ENCODE measurements at regions not wholly inside any gene's neighbourhood (a gene's known extent, or its start where the extent isn't known, plus 50 kb on each side); places are given as distances from the start of the nearest gene placed in this dataset.

DNA sequence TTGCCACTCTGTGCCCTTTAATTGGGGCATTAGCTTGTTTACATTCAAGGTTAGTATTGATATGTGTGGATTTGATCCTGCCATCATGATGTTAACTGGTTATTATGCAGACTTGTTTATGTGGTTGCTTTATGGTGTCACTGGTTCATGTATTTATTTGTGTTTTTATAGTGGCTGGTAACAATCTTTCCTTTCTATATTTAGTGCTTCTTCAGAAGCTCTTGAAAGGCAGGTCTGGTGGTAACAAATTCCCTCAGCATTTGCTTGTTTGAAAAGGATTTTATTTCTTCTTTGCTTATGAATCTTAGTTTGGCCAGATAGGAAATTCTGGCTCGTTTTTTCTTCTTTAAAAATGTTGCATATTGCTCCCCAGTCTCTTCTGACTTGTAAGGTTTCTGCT, 215.4 kb downstream of the ZC3H11B start:
- no peak for DNase-seq

DNA sequence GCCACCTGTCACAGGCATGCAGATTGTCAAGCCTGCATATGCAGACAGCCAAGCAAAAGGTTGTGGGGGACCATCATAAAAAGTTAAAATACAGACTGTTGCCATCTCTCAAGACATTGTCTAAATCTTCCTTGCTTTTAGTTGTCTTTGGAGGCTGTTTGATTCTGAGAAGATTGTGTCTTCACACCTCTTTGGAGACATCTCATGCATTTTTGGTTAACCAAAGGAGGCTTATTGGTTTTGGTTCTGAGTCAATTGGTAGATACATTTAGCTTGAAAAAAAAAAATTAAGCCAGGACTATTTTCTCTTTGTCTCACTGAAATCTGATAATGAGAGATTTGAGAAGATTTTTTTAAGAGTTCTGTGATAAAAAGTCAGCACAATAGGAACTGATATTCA, 217.6 kb downstream of the LYPLAL1 start:
- no peak for DNase-seq

DNA sequence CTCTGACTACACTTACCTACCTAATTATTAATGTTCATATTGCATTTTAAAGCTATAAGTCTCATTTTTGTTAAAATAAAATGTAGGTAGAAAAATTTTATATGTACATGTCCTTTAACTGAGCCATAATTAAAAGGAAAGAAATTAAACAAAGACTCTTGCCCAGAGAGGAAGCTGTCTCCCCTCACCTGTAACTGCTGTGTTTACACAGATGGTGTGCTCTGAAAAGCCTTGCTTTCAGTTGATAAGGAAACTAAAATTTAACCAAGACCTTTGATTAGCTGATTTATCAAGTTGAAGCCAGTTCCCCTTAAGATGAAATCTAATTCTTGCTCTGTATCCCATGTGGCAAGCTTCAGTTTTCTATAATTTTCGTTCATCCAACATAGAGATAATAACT, 213.5 kb downstream of the LYPLAL1 start:
- DNase-seq: no peak

GRCh38 chr1:219385787-219386427, 212.2 kb downstream of the LYPLAL1 start:
- peak; percentile 5 to 23 for DNase-seq

DNA sequence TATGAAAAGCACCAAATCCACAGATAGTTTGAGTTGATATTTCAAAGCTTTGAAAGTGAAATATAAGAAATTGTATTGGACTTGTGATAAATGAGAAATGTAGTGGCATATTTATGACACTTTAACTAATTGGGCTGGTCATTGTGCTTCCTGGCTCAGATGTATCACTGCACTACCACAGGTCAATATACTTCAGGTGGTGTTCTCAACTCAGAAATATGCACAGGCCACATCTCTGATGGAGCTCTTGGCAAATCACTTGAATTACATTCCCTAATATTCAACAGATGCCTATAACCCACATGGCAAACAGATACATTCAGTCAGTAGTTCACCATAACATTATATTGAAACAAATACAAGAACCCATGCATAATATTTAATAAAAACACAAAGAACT, 209.6 kb downstream of the LYPLAL1 start:
- no peak for DNase-seq

- no peak for DNase-seq
Measured at GRCh38 chr1:219381396-219381795, 207.7 kb downstream of the LYPLAL1 start.

GRCh38 chr1:219380463-219380862, 206.8 kb downstream of the LYPLAL1 start:
- DNase-seq: no peak

GRCh38 chr1:219379691-219380090, 206.0 kb downstream of the LYPLAL1 start:
- no peak for DNase-seq

DNA sequence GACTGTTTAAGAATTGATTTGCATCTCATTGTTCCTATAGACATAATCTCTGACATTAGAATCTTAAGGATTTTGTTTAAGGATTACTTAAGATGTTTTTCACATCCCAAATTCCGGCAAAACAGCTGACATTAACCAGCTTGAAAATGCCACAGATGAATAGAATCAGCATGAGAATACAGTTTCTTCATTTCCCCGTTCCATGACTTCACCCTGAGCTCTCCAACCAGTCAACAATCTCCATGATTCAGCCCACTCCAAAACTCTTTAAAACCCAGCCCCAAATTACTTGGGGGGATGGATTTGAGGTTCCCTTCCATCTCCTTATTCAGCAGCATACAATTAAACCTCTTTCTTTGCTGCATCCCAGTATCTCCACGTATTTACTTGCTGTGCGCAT, 201.0 kb downstream of the LYPLAL1 start:
- no peak for DNase-seq

DNA sequence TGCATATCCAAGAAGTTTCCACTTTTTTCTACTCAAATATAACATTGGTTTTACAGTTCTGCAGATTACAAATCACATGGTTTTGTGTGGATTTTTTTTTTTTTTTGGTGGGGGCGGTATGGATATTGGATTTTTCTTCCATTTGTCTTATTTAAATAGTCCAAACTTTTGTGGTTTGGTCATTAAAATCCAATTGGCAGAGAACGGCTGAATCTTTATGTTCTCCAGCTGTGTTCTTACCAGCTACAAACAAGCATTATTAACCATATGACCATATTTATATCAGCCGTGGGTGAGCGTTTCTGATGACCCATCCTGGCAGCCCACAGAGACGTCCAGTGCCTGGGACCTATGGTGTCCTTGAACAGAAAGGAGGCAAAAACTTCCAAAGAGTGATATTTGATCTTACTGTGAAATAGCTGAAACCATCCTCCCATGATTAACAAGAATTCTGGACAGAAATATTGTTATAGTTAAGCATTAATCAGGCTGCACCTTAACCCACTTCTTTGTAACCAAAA, 200.4 kb downstream of the LYPLAL1 start:
- no peak for DNase-seq

- no peak for DNase-seq
Measured at GRCh38 chr1:219373616-219373935, 199.9 kb downstream of the LYPLAL1 start.

GRCh38 chr1:219372916-219373615, 199.4 kb downstream of the LYPLAL1 start:
- no peak for DNase-seq

GRCh38 chr1:219371471-219371870, 197.8 kb downstream of the LYPLAL1 start:
- no peak for DNase-seq

DNA sequence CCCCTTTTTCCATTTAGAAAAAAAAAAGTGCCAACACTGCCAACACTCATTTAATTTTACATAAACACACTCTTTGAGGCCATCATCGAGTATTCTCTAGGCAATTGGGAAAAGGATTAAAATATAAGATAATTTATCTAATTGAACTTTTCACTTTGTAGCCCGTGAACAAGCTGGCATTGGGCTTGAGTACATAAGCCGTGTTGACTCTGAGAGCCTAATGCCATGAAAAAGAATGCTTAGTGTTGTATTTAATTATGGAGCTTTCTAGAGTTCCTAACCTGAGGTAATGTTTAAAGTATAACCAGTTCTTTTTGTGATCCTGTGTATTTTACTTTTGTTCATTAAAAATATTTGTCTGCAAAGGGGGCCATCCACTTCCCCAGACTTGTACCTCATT, 193.8 kb downstream of the LYPLAL1 start:
- DNase-seq: no peak

DNA sequence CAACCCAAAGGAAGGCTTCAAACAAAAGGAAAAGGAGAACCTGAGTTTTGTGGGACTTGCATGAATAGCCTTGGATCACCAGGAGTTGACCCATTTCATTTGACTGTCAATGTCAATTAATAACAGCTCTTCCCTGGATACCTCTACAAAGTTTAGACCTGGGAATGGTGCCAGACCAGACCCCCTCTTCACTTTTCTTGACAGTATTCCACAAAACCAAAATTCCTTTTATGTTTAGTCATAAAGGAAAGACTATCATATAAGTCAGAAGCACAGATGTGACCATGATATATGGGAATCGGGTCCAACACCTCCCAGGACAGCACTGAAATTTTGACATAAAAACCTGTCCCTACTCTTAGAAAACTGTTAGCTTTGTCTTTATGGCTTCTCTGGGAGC, 191.8 kb downstream of the LYPLAL1 start:
- no peak for DNase-seq

GRCh38 chr1:219362702-219363101, 189.0 kb downstream of the LYPLAL1 start:
- DNase-seq: no peak

DNA sequence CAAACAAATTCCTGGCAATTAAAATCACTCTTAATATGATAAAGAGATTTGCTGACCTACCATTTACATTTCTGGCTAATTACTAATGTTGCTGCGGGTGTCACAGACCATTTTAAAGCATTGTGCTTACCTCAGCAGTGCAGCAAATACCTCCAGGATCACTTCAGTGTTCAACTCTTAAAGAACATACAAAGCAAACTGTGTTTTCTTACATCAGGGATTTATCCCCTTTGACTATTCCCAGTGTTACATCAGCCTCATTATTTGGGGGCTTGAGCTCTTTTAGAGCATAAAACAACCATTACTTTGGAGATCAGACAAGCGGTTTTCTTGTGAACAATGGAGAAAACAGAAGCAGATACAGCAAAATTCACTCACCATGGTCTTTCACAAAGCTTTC, 185.4 kb downstream of the LYPLAL1 start:
- no peak for DNase-seq

DNA sequence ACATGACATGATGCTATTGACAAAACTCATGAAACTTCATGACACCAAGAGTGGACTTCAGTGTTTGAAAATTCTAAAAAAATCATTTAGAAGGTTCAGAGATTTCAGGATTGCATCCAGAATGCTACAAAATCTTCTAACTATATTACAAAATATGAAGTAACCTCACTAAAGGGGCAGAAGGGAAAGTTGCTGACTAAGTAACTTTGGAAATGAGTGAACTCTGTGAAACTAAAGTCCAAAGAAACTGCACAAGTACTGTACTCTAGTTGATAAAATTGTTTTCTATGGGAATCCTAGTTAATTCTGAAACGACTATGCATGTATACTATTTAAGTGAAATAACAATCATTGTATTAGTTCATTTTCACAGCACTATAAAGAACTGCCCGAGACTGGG, 184.4 kb downstream of the LYPLAL1 start:
- no peak for DNase-seq

DNA sequence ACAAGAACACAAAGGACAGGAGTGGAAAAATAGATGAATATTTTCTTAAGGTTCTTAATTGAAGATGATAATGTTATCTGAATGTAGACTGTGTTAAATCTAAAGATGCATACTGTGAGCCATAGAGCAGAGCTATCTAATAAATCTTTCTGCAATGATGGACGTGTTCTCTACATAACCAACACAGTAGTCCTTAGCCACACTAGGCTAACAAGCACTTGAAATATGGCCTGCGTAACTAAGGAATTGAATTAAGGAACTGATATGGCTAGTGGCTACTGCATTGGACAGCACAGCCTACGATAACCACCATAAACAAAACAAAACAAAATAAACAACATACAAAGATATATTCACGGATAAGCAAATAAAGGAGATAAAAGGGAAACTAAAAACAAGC, 181.3 kb downstream of the LYPLAL1 start:
- no peak for DNase-seq

DNA sequence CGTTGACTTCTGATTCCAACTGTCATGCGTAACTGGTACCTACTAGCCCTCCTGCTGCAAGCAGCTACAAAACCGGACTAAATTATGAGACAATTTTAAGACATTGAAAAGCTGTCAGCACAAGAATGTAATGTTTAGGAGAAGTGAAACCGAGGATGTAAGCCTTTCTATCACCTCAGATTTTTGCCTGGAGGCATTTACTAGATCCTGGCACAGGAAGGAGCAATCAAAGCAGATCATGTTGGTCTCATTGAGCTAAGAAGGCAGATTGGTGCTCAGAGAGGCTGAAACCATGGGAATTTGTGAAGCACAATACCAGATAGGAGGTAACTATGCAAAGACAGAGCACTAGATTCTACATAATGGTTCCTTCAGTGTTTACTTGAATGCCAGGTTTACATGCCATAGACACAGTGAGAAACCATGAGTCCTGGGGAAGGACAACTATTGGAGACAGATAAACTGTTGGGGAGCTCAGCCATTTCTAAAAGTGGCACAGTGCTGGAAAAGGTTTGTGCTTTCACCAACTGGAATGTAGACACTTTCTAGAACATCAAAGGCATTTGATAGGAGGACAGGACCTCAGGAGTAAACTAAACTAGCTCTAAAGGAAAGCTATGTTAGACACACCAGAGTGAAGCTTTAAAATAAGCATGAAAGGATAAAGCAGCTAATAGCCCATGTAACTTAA, 179.4 kb downstream of the LYPLAL1 start:
- no peak for DNase-seq

DNA sequence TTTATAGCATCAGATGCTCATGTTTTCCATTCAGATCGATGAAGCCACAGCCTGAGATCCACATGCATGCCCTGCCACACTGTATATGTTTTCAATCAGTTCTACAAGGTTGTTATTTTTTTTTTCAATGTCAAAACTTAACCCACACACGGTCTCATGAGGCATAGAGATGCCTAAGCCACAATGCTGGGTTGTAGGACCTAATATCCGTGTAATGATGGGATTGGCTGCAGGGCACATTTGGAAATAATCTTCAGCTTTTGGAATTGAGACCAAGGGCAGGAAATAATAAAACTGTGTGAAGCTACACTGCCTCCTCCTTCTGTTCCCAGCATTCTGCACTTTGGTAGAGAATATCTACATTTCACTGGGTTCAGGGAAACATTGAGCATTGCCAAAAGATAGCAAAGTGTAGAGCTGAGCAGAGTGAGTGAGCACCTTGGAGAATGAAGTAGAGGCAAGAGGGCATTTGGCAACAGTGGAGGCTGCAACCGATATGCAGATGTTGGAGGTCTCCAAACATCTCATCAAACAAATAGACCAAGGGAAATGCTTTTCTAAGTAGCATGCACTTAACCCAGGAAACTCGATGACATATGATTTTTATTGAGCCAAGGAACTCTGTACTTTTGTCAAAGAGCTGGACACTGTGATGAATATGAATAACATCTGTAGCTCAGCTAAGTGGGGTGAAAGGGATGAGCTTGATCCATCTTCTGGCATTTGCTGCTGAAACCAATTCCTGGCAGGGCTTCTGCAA, 176.7 kb downstream of the LYPLAL1 start:
- no peak for DNase-seq

GRCh38 chr1:219347921-219348391, 174.3 kb downstream of the LYPLAL1 start:
- DNase-seq: no peak

DNA sequence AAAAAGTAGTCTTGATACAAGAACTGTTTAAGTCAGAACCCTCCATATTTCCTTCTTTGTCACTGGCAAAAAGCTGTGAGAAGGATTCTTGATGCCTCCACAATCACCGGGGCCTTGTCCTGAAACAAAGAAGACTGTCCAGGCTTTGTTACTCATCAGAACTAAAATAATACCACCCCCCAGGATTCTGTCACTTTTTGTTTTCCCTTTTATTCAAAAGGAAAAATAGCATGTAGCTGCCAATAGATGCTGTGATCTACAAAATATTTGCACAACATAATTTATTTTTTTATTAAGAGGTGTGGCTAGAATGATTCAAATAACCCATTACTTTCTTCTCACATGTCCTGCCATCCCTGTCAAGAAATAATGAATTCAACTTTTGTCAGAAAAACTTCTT, 173.7 kb downstream of the LYPLAL1 start:
- DNase-seq: no peak

All from stimulated activated CD4-positive, alpha-beta T cell treated with anti-CD3 and anti-CD28 coated beads, Interleukin-2, amount 100 ng/mL, for 48 hours (primary cell).